GM19372 (cell line): ENCODE measurements at regions not wholly inside any gene's neighbourhood (a gene's known extent, or its start where the extent isn't known, plus 50 kb on each side); places are given as distances from the start of the nearest gene placed in this dataset.
"Not testable (repeated sequence)": the region's sequence is repeated elsewhere in the genome, so short reads cannot be mapped to it uniquely, and the experiment has no call there.

Experiments
- ATAC-seq: cut with Tn5 transposase; IDR thresholded peaks from one replicate; pipeline ENCODE4 v1.9.1; 2021; ENCODE audit warnings: mild to moderate bottlenecking, low read depth, moderate library complexity; ENCODE audit not compliant: unreplicated experiment

DNA sequence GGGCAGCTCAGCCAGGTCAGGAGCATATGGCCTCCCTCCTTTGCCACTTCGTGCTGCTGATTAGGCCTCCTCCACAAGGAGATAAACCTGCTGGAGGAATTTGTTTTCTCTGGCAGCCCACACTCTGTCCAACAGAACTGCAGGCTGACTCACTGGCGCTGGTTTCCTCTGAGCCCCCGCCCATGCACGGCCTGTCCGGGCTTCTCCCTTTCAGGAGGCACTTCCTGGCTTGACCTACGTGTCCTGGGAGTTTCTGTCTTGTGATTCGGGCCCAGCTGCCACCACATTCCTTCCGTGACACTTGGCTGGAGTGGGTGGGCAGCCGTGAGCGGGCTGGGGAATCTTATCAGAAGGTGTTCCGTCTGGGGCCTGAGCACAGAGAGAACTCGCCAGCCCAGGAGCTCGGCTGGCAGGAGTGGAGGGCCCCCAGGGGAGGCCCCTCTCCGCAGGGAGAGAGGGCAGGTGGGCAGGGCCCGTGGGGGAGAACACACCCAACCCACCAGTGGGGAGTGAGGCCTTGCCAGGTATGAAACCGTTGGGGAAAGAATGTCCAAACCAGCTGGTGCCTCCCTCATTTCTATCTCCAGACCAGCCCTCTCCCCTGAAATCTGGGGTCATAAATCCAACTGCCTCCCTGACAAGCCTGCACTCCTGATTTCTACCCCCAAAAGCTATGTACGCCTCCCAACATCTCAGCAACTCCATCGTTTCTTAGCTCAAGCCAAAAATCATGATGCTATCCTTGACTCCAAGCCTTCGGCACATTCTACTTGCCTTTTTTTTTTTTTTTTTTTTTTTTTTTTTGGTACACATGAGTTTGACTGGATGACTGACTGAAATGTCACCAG is 110.6 kb upstream of the MEF2A start:
- ATAC-seq: no peak

- no peak for ATAC-seq
These were observed 110.0 kb upstream of the MEF2A start for GRCh38 chr15:99455789-99456160.

DNA sequence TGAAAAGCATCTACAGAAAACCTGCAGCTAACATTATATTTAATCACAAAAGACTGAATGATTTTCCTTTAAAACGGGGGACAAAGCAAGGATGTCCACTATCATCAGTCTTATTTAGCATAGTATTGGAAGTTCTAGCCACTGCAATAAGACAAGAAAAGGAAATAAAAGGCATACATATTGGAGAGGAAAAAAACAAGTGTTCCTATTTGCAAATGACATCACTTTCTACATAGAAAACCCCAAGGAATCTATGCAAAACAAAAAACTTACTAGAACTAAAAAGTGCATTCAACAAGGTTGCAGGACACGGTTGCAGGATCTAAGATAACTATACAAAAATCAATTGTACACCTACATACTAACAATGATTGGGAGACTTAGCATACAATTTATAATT is 101.6 kb upstream of the MEF2A start:
- no peak for ATAC-seq

DNA sequence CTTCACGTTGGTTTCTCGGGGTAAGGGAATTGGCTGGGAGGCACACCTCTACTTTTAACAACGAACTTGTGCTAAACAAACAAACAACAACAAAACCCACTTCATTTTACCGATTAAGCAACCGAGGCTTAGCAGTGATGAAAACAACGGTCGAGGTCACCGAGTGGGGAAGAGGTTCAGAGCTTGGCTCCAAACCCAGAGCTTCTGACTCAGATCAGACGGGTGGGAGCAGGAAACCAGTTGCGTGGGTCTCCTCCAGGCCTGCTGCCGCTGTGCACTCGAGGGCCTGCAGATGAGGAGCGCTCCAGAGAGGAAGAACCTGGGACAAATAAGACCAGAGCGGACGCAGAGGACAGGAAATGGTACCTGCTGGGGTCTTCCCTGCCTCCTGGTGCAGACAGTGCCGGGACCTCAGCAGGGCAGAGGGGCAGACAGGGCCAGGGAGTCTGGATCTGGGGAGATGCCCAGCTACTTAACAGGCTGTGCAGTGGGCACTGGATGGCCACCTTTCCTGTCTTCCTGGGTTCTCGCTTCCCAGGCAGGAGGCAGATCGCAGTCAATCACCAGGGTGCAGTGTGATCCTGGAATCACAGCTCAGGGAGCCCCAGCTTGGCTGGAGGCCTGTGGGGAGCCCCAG is 99.0 kb upstream of the MEF2A start:
- no peak for ATAC-seq

DNA sequence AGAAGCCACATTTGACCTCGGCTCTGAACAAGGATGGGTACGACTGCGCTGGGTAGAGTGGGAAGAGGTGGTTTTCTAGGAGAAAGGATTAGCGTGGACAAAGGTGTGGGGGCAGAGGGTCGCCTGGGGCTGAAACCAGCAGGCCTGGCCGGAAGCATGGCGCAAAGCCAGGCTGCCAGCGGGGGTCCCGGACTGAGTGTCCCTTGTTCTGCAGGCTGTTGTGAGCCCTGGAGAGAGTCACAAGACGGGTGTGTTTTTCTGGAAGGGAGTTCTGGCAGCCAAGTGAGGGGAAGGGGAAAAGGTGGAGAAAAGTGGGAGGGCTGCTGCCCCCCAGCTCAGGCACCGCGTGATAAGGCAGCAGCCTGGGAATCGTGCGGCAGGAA is 98.5 kb upstream of the MEF2A start:
- ATAC-seq: no peak

DNA sequence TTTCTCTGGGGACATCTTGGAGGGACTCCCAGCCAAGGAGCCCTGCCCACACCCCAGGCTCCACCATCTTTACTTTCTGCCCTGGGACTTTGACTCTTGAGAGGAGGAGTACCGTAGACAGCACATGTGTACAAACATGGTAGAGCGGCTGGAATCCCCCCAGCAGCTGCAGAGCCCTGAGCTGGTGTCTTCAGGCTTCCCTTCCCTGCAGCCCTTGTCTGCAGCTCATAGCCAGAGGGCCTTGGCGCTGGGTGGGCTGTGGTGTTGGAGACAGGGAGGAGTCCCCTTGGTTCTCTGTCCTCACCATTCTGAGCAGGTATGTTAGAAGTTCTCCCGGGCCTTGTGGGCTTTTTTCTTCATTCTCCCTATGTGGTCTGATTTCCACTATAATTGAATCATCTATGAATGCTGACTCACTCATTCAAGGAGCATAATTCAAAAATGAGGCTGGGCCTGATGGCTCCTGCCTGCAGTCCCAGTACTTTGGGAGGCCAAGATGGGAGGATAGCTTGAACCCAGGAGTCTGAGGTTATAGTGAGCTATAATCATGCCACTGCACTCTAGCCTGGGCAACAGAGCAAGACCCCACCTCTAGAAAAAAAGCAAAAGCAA is 97.8 kb upstream of the MEF2A start:
- no peak for ATAC-seq

DNA sequence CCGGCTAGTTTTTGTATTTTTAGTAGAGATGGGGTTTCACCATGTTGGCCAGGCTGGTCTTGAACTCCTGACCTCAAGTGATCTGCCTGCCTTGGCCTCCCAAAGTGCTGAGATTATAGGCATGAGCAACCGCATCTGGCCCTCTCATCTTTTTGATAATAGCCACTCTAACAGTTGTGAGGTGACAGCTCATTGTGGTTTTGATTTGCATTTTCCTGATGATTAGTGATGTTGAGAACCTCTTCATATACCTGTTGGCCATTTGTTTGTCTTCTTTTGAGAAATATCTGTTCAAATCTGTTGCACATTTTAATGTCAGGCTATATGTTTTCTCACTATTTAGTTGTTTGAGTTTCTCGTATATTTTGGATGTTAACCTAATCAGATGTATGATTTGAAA is 95.6 kb upstream of the MEF2A start:
- ATAC-seq: not testable (repeated sequence)

GRCh38 chr15:99472416-99473145 is 93.2 kb upstream of the MEF2A start:
- no peak for ATAC-seq

- no peak for ATAC-seq
These were observed 91.5 kb upstream of the MEF2A start for GRCh38 chr15:99473981-99474906.

DNA sequence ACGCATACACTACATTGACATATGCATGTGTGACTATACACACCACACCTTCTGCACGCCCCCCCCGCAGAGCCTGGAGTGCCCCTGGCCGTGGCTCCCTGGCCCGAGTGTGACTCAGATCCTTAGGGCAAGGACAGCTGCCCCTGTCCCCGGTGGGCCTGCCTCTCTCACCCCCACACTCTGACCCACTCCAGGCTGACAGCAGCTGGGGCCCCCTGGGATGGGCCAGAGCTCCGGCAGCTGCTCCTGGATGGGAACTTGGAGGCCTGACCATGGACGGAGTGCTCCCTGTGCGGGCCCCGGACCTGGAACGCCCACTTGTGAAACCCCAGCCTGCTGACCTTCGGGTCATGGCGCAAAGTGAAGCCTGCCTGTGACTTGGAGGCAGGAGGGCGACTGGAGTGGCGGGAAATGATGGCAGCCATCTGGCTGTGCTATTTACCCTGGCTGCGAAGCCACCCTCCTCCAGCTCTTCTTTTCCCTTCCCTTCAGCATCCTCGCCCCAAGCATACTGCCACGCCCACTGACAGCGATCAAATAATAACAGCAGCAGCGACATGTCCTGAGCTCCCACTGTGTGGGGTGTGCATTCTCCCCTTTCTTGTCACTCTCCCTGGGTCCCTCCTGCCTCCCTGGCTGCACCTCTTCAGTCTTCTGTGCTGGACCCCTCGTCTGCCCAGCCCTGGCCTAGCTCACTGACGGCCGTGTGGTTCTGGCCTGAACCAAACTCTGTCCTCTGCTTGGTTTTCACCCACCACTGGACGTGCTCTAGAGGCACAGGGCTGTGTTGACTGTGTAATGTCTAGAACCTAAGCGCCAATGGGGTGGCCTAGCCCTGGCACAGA is 90.7 kb upstream of the MEF2A start:
- ATAC-seq: no peak

DNA sequence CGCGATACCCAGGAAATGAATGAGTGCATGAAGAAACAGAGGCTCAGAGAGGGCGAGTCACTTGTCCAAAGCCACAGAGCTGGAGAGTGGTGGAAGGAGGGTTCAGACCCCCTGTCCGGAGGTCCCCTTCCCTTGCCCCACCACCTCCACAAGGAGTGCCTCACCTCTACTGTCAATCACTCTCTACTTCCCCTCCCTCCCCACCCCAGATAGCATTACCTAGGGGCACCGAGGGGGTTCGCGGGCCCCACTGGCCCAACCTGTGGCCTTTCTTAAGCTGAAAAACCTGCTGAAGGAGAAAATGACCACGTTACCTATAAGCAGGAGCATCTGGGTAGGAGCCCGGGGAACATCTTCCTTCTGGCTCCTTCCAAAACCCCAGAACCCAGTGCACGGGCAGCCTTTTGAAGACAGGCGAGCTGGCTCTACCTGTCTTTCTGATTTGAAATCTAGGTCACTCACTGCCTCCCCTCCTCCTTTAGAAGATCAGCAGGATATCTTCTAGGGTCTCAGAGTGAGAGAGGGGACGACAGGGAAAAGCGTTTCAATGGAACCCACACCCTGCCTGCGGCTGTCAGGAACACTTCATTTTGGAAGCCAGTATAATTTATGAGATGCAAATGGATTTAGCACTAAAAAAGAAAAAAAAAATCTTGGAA is 89.9 kb upstream of the MEF2A start:
- no peak for ATAC-seq

DNA sequence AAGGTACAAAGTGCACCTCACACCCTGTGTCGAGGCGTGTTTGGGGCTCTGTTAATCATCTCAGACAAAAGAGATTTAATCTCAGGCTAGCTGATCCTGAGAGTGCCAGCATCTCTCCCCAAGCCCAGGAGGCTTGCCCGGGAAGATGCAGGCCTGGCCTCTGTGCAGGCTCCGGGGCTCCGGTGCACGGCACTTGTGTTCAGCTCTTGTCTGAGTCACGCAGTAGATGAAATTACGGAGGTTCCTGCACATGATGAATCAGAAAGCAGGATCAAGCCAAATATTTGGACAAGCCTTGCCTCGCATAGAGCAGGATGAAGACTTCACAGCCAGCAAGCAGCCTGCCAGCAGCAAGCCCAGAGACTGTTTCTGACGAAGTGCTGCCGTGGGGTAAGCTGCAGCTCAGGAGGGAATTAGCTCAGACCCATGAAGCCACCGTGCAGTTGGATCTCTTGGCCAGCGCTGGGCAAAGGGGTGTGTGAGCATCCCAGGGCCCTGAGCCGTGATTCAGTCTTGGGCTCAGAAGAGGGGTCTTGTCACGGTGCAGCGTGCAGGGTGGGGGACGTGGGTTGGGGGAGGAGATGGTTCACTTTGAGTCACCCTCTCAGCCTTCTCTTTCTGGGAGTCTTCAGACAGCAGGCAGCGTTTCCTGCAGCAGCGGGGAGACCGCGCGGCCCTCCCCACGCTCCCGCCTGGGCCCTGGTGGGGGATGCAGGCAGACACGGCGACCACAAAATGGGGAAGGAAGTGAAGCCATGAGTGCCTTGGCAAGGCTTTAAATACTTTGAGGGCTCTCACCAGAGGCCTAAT is 89.2 kb upstream of the MEF2A start:
- no peak for ATAC-seq

- no peak for ATAC-seq
These were observed 87.9 kb upstream of the MEF2A start for GRCh38 chr15:99477791-99478471.

DNA sequence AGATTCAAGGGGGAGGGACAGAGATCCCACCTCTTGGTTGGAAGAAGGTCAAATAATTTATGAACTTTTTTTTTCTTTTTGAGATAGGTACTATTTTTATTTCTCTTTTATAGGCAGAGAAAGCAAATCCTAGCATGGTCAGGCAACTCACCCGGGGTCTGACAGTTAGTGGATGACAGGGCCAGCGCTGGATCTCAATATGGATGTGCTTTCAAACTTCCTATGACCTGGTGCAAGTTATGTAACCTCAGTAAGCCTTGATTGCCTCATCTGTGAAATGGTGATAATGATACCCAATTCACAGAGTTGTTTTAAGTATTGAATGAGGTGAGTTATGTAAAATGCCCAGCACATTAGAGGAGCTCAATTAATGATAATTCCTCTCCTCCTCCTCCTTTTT is 86.8 kb upstream of the MEF2A start:
- no peak for ATAC-seq

DNA sequence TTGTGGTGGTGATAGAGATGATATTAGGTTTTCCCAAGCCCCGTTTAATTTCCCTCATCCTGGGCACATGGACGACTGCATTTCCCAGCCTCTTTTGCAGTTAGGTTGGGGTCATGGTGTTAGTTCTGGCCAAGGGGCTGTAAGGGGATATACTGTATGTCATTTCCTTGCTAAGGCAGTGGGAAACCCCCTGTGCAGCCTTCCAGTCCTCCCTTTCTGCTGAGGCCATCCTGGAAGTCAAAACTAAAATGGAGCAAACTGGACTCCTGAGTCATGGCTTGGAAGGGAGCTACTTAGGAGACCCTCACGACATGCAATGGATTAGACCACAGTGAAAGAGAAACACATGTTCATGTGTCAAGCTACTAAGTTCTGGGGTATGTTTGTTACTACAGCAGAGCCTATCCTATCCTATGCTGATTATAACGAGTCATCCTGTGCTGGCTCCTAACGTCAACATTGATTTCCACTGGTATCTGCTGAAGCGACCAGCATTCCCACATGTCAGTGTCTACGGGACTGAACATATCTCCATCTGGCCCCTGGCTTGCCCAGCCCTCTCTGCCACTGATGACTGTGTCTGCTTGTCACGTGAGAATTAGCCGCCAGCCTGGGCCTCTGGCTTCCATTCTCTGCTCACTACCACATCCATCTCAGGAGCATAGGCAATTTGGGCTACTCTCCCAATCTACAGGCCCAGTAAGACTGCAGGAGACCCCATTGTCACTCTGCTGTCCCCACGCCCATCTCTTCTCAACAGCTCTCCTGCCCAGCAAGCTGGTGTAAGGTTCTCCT is 85.6 kb upstream of the MEF2A start:
- no peak for ATAC-seq

- no peak for ATAC-seq
These were observed 84.5 kb upstream of the MEF2A start for GRCh38 chr15:99481113-99481950.
